Calu3 (cell line): ENCODE measurements at regions not wholly inside any gene's neighbourhood (a gene's known extent, or its start where the extent isn't known, plus 50 kb on each side); places are given as distances from the start of the nearest gene placed in this dataset.

Source experiments
- BruUV-seq: library from RNA; stranded (reverse); fragments of 400-500 nt; replicated peaks from 2 replicates; lab custom pipeline; 2021; lab: Mats Ljungman, UMichigan
- CTCF ChIA-PET: fragments of 300-600 bp; sonication (Branson Sonifier 250); formaldehyde crosslinking; loops from one replicate; lab custom pipeline; 2022; ENCODE audit warnings: antibody characterized with exemption; lab: Charles Lee
- DNase-seq: peaks from one replicate; pipeline ENCODE4 v3.0.0; 2022
- H3K27ac Mint-ChIP-seq: one replicate; pipeline ENCODE4 v1.8.0; 2022; ENCODE audit warnings: mixed read lengths; ENCODE audit not compliant: unreplicated experiment
- H3K27me3 Mint-ChIP-seq: one replicate; pipeline ENCODE4 v1.8.0; 2022; ENCODE audit warnings: mixed read lengths; ENCODE audit not compliant: unreplicated experiment
- H3K36me3 Mint-ChIP-seq: one replicate; pipeline ENCODE4 v1.8.0; 2022; ENCODE audit warnings: mild to moderate bottlenecking, moderate library complexity, mixed read lengths; ENCODE audit not compliant: insufficient read depth, unreplicated experiment
- H3K4me1 Mint-ChIP-seq: one replicate; pipeline ENCODE4 v1.8.0; 2022; ENCODE audit warnings: mild to moderate bottlenecking, low read depth, mixed read lengths; ENCODE audit not compliant: unreplicated experiment
- H3K4me3 Mint-ChIP-seq: one replicate; pipeline ENCODE4 v1.8.0; 2022; ENCODE audit warnings: mild to moderate bottlenecking, low read depth, moderate library complexity, mixed read lengths; ENCODE audit not compliant: unreplicated experiment
- H3K9me3 Mint-ChIP-seq: one replicate; pipeline ENCODE4 v1.8.0; 2022; ENCODE audit warnings: low read depth, mixed read lengths; ENCODE audit not compliant: unreplicated experiment
- CTCF ChIP-seq: fragments of 200-600 bp; IDR thresholded peaks from one replicate; pipeline ENCODE4 v1.8.0; 2022; ENCODE audit warnings: antibody characterized with exemption; ENCODE audit not compliant: unreplicated experiment
- intact Hi-C: fragments of 100-400 bp; cut with micrococcal nuclease; formaldehyde crosslinking; loops from one replicate; pipeline ENCODE4 v1.10.0; 2022; ENCODE audit not compliant: unreplicated experiment

GRCh38 chr22:49655168-49655812 is 172.4 kb downstream of the BRD1 start:
- no peak for TF ChIP-seq CTCF
- intact Hi-C loops, result no loop called here
- BruUV-seq, result no TSS peak
- Mint-ChIP-seq H3K4me1 (no peaks in the 10 kb centered on the region), H3K4me3 (no peak overlapping the region), H3K27me3 (peaks cover 91% of the 10 kb centered on the region), H3K27ac (no peak overlapping the region), H3K36me3 (no peaks in the 10 kb centered on the region), H3K9me3 (no peaks in the 10 kb centered on the region)
- CTCF ChIA-PET, result interaction anchor here (0.7 kb wide), 1 partner anchor 73 kb away, joined by 3 read pairs; no protein-coding TSS in a partner anchor
- no peak for DNase-seq

GRCh38 chr22:49650336-49651241 is 177.1 kb downstream of the BRD1 start:
- no peak for DNase-seq
- no peaks in the 10 kb centered on the region for H3K9me3 Mint-ChIP-seq
- no peak overlapping the region for H3K4me3 Mint-ChIP-seq
- no peak overlapping the region for H3K27ac Mint-ChIP-seq
- CTCF ChIA-PET, result interaction anchor here (1.2 kb wide), 1 partner anchor 12 kb away, joined by 3 read pairs; no protein-coding TSS in a partner anchor
- H3K4me1 Mint-ChIP-seq, result no peaks in the 10 kb centered on the region
- peaks cover 92% of the 10 kb centered on the region for H3K27me3 Mint-ChIP-seq
- BruUV-seq, result no TSS peak
- H3K36me3 Mint-ChIP-seq, result no peaks in the 10 kb centered on the region
- intact Hi-C loops, result no loop called here
- TF ChIP-seq CTCF, result no peak

DNA sequence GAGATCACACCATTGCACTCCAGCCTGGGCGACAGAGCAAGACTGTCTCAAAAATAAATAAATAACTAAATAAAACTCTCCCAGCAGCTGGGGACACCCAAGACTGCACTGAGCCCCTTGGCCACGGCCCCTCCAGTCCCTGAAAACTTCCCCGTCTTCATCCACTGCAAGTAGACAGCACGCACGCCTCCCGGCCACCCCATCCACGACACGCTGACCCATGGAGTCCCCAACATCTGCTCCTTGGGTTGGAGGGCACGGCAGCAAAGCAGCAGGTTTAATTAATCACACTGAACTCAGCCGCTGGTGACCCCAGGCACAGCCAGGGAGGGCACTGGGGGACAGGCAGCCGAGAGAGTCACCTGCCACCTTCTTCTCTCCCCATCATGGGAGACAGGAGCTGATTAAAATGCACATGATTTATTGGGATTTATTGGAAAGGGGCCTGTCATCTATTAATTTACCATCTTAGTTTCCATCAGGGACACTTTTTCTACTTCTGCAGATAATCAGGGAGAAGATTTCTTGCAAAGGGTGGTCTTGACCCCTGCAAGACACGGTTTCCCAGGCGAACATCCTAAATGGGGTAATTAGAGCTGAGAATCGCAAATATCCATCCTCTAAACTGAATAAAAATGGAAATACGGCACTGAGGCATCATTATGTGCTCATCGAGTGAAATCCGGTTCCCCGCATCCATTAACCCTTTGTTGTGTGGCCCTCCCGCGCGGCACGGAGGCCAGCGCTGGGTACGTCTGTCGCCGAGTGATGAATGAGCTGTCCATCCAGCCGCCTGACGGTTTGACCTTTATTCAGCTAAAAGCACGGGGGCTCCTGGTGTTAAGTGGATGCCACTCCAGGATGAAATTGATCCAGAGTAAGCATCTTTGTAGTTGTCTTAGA is 178.3 kb downstream of the BRD1 start:
- BruUV-seq, result no TSS peak
- peaks cover 90% of the 10 kb centered on the region for H3K27me3 Mint-ChIP-seq
- no peaks in the 10 kb centered on the region for H3K9me3 Mint-ChIP-seq
- no peak overlapping the region for H3K27ac Mint-ChIP-seq
- TF ChIP-seq CTCF, result no peak
- CTCF ChIA-PET, result interaction anchor here (1.2 kb wide), 1 partner anchor 11 kb away, joined by 3 read pairs; no protein-coding TSS in a partner anchor
- H3K36me3 Mint-ChIP-seq, result no peaks in the 10 kb centered on the region
- H3K4me1 Mint-ChIP-seq, result no peaks in the 10 kb centered on the region
- no peak for DNase-seq
- intact Hi-C loops, result no loop called here
- H3K4me3 Mint-ChIP-seq, result no peak overlapping the region

GRCh38 chr22:49648053-49648452 is 179.6 kb downstream of the BRD1 start:
- no TSS peak for BruUV-seq
- Mint-ChIP-seq H3K27me3 (peaks cover 76% of the 10 kb centered on the region), H3K4me1 (no peaks in the 10 kb centered on the region), H3K27ac (no peak overlapping the region), H3K36me3 (no peaks in the 10 kb centered on the region), H3K9me3 (peaks cover 2% of the 10 kb centered on the region), H3K4me3 (no peak overlapping the region)
- no peak for TF ChIP-seq CTCF
- intact Hi-C loops, result no loop called here
- no peak for DNase-seq
- CTCF ChIA-PET, result no interaction called here
